Endothelial cell of umbilical vein (primary cell): ENCODE measurements at regions not wholly inside any gene's neighbourhood (a gene's known extent, or its start where the extent isn't known, plus 50 kb on each side); places are given as distances from the start of the nearest gene placed in this dataset.

Experiments
- BruUV-seq: library from RNA; stranded (reverse); fragments of 400-500 nt; replicated peaks from 2 replicates; lab custom pipeline; 2021; lab: Mats Ljungman, UMichigan
- CTCF ChIA-PET: fragments of 300-600, 350-600 bp; sonication (Branson Sonifier 250); formaldehyde crosslinking; loops from one replicate; lab custom pipeline; 2021; ENCODE audit warnings: antibody characterized with exemption, inconsistent platforms; lab: Charles Lee
- POLR2A ChIA-PET: fragments of 300-600, 350-600 bp; sonication (Branson Sonifier 250); formaldehyde crosslinking; loops from one replicate; lab custom pipeline; 2021; ENCODE audit warnings: antibody characterized with exemption, inconsistent platforms; lab: Charles Lee
- DNase-seq: peaks from one replicate; pipeline ENCODE4 v3.0.0-alpha.2; 2011; ENCODE audit warnings: low read depth, low spot score
- FAIRE-seq: peaks from 2 replicates; lab custom pipeline; 2011; peaks lifted over from hg19 to GRCh38; lab: Jason Lieb, UNC
- H2AFZ ChIP-seq: 2 replicates; pipeline ENCODE4 v1.6.0; 2012; ENCODE audit warnings: low read depth, low read length, control low read depth, inconsistent platforms
- H3K27ac ChIP-seq: 2 replicates; pipeline ENCODE4 v1.5.1; 2011; ENCODE audit warnings: low read depth, mild to moderate bottlenecking, control low read depth, low read length, moderate library complexity; ENCODE audit not compliant: insufficient read depth
- H3K27me3 ChIP-seq, 2 experiments: 2 replicates each; pipeline versions ENCODE4 v1.6.0 to v1.6.1; 2011; ENCODE audit warnings: low read length in 2 of 2, mixed read lengths in 1 of 2; ENCODE audit not compliant: control insufficient read depth in 2 of 2, insufficient read depth in 2 of 2
- H3K36me3 ChIP-seq, 2 experiments: 2 replicates in 1 of 2; 3 replicates in 1 of 2; pipeline ENCODE4 v1.5.1; 2011; ENCODE audit warnings: low read length in 2 of 2, mild to moderate bottlenecking in 1 of 2, moderate library complexity in 1 of 2; ENCODE audit not compliant: control insufficient read depth in 2 of 2, insufficient read depth in 2 of 2; ENCODE audit errors: extremely low read depth in 1 of 2
- H3K4me1 ChIP-seq: 3 replicates; pipeline ENCODE4 v1.5.1; 2011; ENCODE audit warnings: mild to moderate bottlenecking, low read length; ENCODE audit not compliant: control insufficient read depth, insufficient read depth; ENCODE audit errors: extremely low read depth
- H3K4me2 ChIP-seq: 2 replicates; pipeline ENCODE4 v1.6.1; 2011; ENCODE audit warnings: low read length, control low read depth, mixed read lengths; ENCODE audit not compliant: insufficient read depth
- H3K4me3 ChIP-seq, 3 experiments: fragments of 200-600 bp in 1 of 3; sonication (generic), shearing (Covaris generic) in 1 of 3; replicated peaks in 1 of 3; 2 replicates each; pipeline ENCODE4 v1.5.1; 2011 to 2016; ENCODE audit warnings: control low read depth in 3 of 3, low read length in 3 of 3, mild to moderate bottlenecking in 2 of 3, inconsistent platforms in 1 of 3, low read depth in 1 of 3, moderate library complexity in 1 of 3; ENCODE audit not compliant: insufficient read depth in 1 of 3
- H3K79me2 ChIP-seq: 2 replicates; pipeline ENCODE4 v1.6.0; 2012; ENCODE audit warnings: low read length, inconsistent platforms; ENCODE audit not compliant: control insufficient read depth, insufficient read depth
- H3K9ac ChIP-seq: replicated peaks from 2 replicates; pipeline ENCODE3; 2011; ENCODE audit warnings: low read length, control low read depth; ENCODE audit not compliant: insufficient read depth; ENCODE audit errors: extremely low read depth
- H3K9me1 ChIP-seq: replicated peaks from 3 replicates; pipeline ENCODE4 v1.6.0; 2011; ENCODE audit warnings: mild to moderate bottlenecking, low read length; ENCODE audit not compliant: control insufficient read depth, insufficient read depth; ENCODE audit errors: extremely low read depth
- H3K9me3 ChIP-seq: replicated peaks from 2 replicates; pipeline ENCODE4 v1.5.1; 2012; ENCODE audit warnings: low read length, inconsistent platforms; ENCODE audit not compliant: control insufficient read depth, insufficient read depth
- H4K20me1 ChIP-seq: replicated peaks from 2 replicates; pipeline ENCODE3; 2011; ENCODE audit warnings: mild to moderate bottlenecking, low read length; ENCODE audit not compliant: control insufficient read depth, insufficient read depth; ENCODE audit errors: extremely low read depth
- EZH2 ChIP-seq: IDR thresholded peaks from 2 replicates; pipeline ENCODE4 v1.6.1; 2012; ENCODE audit warnings: borderline replicate concordance, low read depth, mild to moderate bottlenecking, moderate library complexity, low read length, inconsistent platforms; ENCODE audit not compliant: severe bottlenecking
- FOS ChIP-seq: IDR thresholded peaks from 2 replicates; pipeline ENCODE4 v1.6.1; 2011; ENCODE audit warnings: mild to moderate bottlenecking, low read length, moderate library complexity, borderline replicate concordance; ENCODE audit not compliant: insufficient read depth
- GATA2 ChIP-seq: IDR thresholded peaks from 2 replicates; pipeline ENCODE4 v1.7.0; 2011; ENCODE audit warnings: low read depth, mild to moderate bottlenecking, moderate library complexity, mixed read lengths, low read length; ENCODE audit not compliant: insufficient read length, insufficient read depth
- JUN ChIP-seq: IDR thresholded peaks from 2 replicates; pipeline ENCODE4 v1.6.1; 2011; ENCODE audit warnings: borderline replicate concordance, low read depth; ENCODE audit not compliant: insufficient read length, insufficient read depth
- MAX ChIP-seq: IDR thresholded peaks from 2 replicates; pipeline ENCODE4 v1.6.1; 2011; ENCODE audit not compliant: insufficient read depth, insufficient read length
- MYC ChIP-seq: IDR thresholded peaks from one replicate; pipeline ENCODE4 v1.6.1; 2011; ENCODE audit warnings: mild to moderate bottlenecking, low read depth, low read length
- POLR2A ChIP-seq: IDR thresholded peaks from 2 replicates; pipeline ENCODE4 v1.6.1; 2012; ENCODE audit warnings: low read depth, mild to moderate bottlenecking, control low read depth, low read length
- POLR2AphosphoS5 ChIP-seq: IDR thresholded peaks from 2 replicates; pipeline ENCODE4 v1.6.1; 2012; ENCODE audit warnings: low read depth, mild to moderate bottlenecking, control low read depth, low read length, moderate library complexity; ENCODE audit not compliant: insufficient read depth
- dilution Hi-C: fragments of 300-500 bp; cut with MboI; formaldehyde crosslinking; loops from one replicate; pipeline ENCODE4 v1.15.0; 2019; ENCODE audit warnings: low sequenced_read_pairs; ENCODE audit not compliant: extremely low pct_ligation_motif_present
- intact Hi-C: fragments of 100-400 bp; cut with micrococcal nuclease; formaldehyde crosslinking; loops from one replicate; pipeline ENCODE4 v1.10.0; 2022
- TF ChIP-seq, protein P1 (sequence below), 2 donors: IDR thresholded peaks; 1 replicate in 1 of 2; 2 replicates in 1 of 2; pipeline ENCODE4 v1.5.1; 2011; ENCODE audit warnings: low read length in 2 of 2, mild to moderate bottlenecking in 2 of 2, moderate library complexity in 2 of 2, control low read depth in 1 of 2, inconsistent platforms in 1 of 2, low read depth in 1 of 2; ENCODE audit not compliant: insufficient read depth in 1 of 2; ENCODE audit errors: extremely low read depth in 1 of 2

DNA sequence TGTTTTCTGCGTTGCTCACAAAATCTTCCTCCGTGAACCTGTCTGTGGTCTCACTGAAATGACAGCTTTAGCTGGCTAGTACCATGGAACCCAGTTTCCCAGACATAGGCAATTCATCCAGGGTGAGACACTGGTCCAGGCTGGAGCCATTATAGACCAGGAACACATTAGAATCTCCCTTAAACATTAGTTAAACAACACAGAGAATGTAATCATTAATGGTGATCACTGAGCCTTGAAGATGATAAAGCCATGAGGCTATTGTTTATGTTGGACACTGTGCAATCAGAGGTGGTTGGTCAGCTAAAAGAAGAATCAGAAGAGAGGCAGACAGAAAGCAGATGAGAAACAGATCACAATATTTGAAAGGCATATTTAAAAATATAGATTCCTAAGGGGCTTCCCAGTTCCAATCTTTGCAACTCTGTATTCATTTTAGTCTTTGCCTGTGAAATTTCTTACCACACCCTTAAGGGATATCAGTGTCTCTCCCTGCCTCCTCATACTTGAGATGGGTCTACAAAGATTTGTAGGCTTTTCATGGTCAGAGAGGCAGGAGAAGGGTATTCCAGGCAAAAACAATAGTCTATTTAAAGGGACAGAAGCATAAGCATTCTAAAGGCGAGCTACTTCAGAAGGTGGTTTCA, 317.9 kb downstream of the MAP2K6 start:
- no peak overlapping the region for H3K9ac ChIP-seq
- no peaks in the 10 kb centered on the region for H3K4me1 ChIP-seq
- intact Hi-C loops (loop anchor here (2.0 kb wide), 1 partner anchor 30 kb away; no protein-coding TSS in a partner anchor), dilution Hi-C loops (no loop called here)
- H3K79me2 ChIP-seq, result no peaks in the 10 kb centered on the region
- no peak overlapping the region for H3K4me3 ChIP-seq
- H3K27ac ChIP-seq, result no peak overlapping the region
- no peaks in the 10 kb centered on the region for H3K9me3 ChIP-seq
- DNase-seq (no peak), FAIRE-seq (no peak)
- TF ChIP-seq, protein P1, sequence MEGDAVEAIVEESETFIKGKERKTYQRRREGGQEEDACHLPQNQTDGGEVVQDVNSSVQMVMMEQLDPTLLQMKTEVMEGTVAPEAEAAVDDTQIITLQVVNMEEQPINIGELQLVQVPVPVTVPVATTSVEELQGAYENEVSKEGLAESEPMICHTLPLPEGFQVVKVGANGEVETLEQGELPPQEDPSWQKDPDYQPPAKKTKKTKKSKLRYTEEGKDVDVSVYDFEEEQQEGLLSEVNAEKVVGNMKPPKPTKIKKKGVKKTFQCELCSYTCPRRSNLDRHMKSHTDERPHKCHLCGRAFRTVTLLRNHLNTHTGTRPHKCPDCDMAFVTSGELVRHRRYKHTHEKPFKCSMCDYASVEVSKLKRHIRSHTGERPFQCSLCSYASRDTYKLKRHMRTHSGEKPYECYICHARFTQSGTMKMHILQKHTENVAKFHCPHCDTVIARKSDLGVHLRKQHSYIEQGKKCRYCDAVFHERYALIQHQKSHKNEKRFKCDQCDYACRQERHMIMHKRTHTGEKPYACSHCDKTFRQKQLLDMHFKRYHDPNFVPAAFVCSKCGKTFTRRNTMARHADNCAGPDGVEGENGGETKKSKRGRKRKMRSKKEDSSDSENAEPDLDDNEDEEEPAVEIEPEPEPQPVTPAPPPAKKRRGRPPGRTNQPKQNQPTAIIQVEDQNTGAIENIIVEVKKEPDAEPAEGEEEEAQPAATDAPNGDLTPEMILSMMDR (IDR thresholded peaks at IDR 0.05; ENCODE audit: extremely low read depth in 1 of 2, insufficient read depth in 1 of 2, low read depth in 1 of 2, low read length in 2 of 2), result no peak
- no peak for TF ChIP-seq POLR2A
- no peak for TF ChIP-seq FOS
- TF ChIP-seq MAX, result no peak
- TF ChIP-seq GATA2, result no peak
- TF ChIP-seq JUN, result no peak
- no peak for TF ChIP-seq MYC
- no peak for TF ChIP-seq POLR2AphosphoS5
- no peak for TF ChIP-seq EZH2
- no peaks in the 10 kb centered on the region for H3K36me3 ChIP-seq
- POLR2A ChIA-PET, result no interaction called here
- no peaks in the 10 kb centered on the region for H3K9me1 ChIP-seq
- BruUV-seq, result no TSS peak
- CTCF ChIA-PET, result interaction anchor here (0.6 to 1.8 kb wide), 4 partner anchors 16 to 411 kb away, joined by 3 to 6 read pairs (median 4); no protein-coding TSS in a partner anchor
- H3K4me2 ChIP-seq, result no peak overlapping the region
- no peaks in the 10 kb centered on the region for H3K27me3 ChIP-seq
- H4K20me1 ChIP-seq, result no peaks in the 10 kb centered on the region
- H2AFZ ChIP-seq, result no peak overlapping the region
